PC-9 (cell line): ENCODE measurements at regions not wholly inside any gene's neighbourhood (a gene's known extent, or its start where the extent isn't known, plus 50 kb on each side); places are given as distances from the start of the nearest gene placed in this dataset.
A peak's percentile ranks its signal among the peaks of the same experiment; 100 is the strongest.

Experiments
- BruUV-seq: library from RNA; stranded (reverse); fragments of 400-500 nt; replicated peaks from 2 replicates; lab custom pipeline; 2021; lab: Mats Ljungman, UMichigan
- CTCF ChIA-PET: fragments of 300-600 bp; sonication (Branson Sonifier 250); formaldehyde crosslinking; loops from one replicate; lab custom pipeline; 2022; ENCODE audit warnings: antibody characterized with exemption; lab: Charles Lee
- POLR2A ChIA-PET: fragments of 300-600 bp; sonication (Branson Sonifier 250); formaldehyde crosslinking; loops from one replicate; lab custom pipeline; 2022; ENCODE audit warnings: antibody characterized with exemption; ENCODE audit not compliant: unreplicated experiment; lab: Charles Lee
- DNase-seq, 2 experiments: peaks; one replicate each; pipeline versions ENCODE4 v3.0.0 to v3.0.0-alpha.2; 2015 to 2022; ENCODE audit warnings: mixed read lengths in 1 of 2
- H2AFZ ChIP-seq: fragments of 200-600 bp; sonication (generic); 2 replicates; pipeline ENCODE4 v1.8.1; 2017; ENCODE audit warnings: antibody characterized with exemption
- H3F3A ChIP-seq: fragments of 200-600 bp; sonication (generic); 2 replicates; pipeline ENCODE4 v1.8.1; 2017; ENCODE audit warnings: antibody characterized with exemption, mild to moderate bottlenecking, low read depth; ENCODE audit not compliant: insufficient read depth
- H3K27ac ChIP-seq: fragments of 200-600 bp; sonication (generic); 2 replicates; pipeline ENCODE4 v1.6.1; 2016; ENCODE audit warnings: mixed run types
- H3K27me3 ChIP-seq: fragments of 200-600 bp; sonication (generic); 2 replicates; pipeline ENCODE4 v1.6.1; 2016; ENCODE audit warnings: low read depth, mixed run types; ENCODE audit not compliant: insufficient read depth
- H3K36me3 ChIP-seq: fragments of 200-600 bp; sonication (generic); 2 replicates; pipeline ENCODE4 v1.6.1; 2016; ENCODE audit warnings: low read depth, mixed run types
- H3K4me1 ChIP-seq: fragments of 200-600 bp; sonication (generic); replicated peaks from 2 replicates; pipeline ENCODE4 v1.6.1; 2016; ENCODE audit warnings: mixed run types; ENCODE audit not compliant: insufficient read depth
- H3K4me2 ChIP-seq: fragments of 200-600 bp; sonication (generic); 2 replicates; pipeline ENCODE4 v1.6.1; 2017; ENCODE audit warnings: mixed run types
- H3K4me3 ChIP-seq: fragments of 200-600 bp; sonication (generic); 2 replicates; pipeline ENCODE4 v1.6.1; 2016; ENCODE audit warnings: mixed run types
- H3K79me2 ChIP-seq: fragments of 200-600 bp; sonication (generic); 2 replicates; pipeline ENCODE4 v1.6.1; 2017; ENCODE audit warnings: low read depth, mixed run types
- H3K9me2 ChIP-seq: fragments of 200-600 bp; sonication (generic); 2 replicates; pipeline ENCODE4 v1.8.1; 2017; ENCODE audit warnings: mild to moderate bottlenecking; ENCODE audit not compliant: insufficient read depth
- H3K9me3 ChIP-seq: fragments of 200-600 bp; sonication (generic); 2 replicates; pipeline ENCODE4 v1.8.1; 2016; ENCODE audit warnings: low read depth; ENCODE audit not compliant: insufficient read depth
- H4K20me1 ChIP-seq: fragments of 200-600 bp; sonication (generic); 2 replicates; pipeline ENCODE4 v1.8.1; 2017; ENCODE audit not compliant: insufficient read depth
- EZH2 ChIP-seq: fragments of 200-600 bp; sonication (generic); IDR thresholded peaks from 2 replicates; pipeline ENCODE4 v1.8.0; 2017; ENCODE audit warnings: antibody characterized with exemption, low read depth
- intact Hi-C: fragments of 100-400 bp; cut with micrococcal nuclease; formaldehyde crosslinking; loops from one replicate; pipeline ENCODE4 v1.10.0; 2022; ENCODE audit not compliant: unreplicated experiment
- TF ChIP-seq, protein P1 (sequence below): fragments of 200-600 bp; sonication (generic); conservative IDR thresholded peaks from 2 replicates; pipeline ENCODE4 v1.6.1; 2017; ENCODE audit warnings: mixed run types, antibody characterized with exemption, mild to moderate bottlenecking, moderate library complexity

DNA sequence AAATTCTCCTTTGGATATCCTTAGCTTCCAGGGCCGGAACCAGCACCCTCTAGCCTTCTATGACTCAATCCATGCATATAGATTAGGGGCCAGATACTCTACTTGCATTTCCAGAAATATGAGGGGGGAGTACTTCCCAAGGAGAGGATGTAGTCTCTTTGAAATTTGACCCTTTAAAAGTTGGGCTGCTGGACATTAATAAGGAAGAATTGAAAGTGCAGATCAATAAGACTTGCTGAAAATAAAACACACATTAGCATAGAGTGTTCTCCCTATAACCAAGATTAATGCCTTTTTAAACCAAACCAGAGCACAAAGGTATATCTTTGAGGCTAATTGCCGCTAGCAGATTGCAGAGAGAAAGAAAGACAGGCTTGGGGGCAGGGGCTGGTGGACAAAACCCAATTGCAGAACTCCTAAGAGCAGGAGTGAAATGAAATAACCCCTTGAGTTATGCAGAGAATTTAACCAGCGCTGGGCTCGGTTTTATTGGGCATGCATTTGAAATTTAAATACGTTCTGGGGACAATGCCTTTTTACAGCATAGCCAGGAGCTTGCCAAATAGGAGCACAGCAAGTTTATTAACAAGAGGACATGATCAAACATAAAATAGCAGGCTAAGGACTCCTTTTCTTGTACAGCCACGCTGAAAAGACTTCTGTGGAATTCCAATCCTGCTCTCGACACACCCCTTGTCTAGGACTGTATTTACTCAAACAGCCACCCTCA, 108.2 kb upstream of the SALL4 start:
- Histone ChIP-seq H3F3A (peaks cover 27% of the 10 kb centered on the region; the same call in 1 of the 2 replicates), H3K79me2 (no peaks in the 10 kb centered on the region), H3K4me1 (peaks cover 34% of the 10 kb centered on the region), H3K4me3 (peak overlapping the region; percentile 39; the same call in 1 of the 2 replicates), H3K4me2 (peak overlapping the region; percentile 76), H3K27ac (peak overlapping the region; percentile 78), H3K9me3 (no peaks in the 10 kb centered on the region), H4K20me1 (no peaks in the 10 kb centered on the region), H3K36me3 (no peaks in the 10 kb centered on the region), H3K27me3 (no peaks in the 10 kb centered on the region), H3K9me2 (no peaks in the 10 kb centered on the region), H2AFZ (0 out of 2 replicates have a peak overlapping the region, but pooled peaks have one; percentile 1)
- ChIA-PET CTCF (interaction anchor here (0.6 kb wide), 1 partner anchor 48 kb away, joined by 3 read pairs; no protein-coding TSS in a partner anchor), POLR2A (interaction anchor here (0.5 to 0.7 kb wide), 2 partner anchors 24 to 99 kb away, joined by 3 to 4 read pairs; no protein-coding TSS in a partner anchor)
- peak; percentile 21 to 88 for DNase-seq
- intact Hi-C loops = no loop called here
- no TSS peak for BruUV-seq
- no peak for TF ChIP-seq EZH2
- TF ChIP-seq, protein P1, sequence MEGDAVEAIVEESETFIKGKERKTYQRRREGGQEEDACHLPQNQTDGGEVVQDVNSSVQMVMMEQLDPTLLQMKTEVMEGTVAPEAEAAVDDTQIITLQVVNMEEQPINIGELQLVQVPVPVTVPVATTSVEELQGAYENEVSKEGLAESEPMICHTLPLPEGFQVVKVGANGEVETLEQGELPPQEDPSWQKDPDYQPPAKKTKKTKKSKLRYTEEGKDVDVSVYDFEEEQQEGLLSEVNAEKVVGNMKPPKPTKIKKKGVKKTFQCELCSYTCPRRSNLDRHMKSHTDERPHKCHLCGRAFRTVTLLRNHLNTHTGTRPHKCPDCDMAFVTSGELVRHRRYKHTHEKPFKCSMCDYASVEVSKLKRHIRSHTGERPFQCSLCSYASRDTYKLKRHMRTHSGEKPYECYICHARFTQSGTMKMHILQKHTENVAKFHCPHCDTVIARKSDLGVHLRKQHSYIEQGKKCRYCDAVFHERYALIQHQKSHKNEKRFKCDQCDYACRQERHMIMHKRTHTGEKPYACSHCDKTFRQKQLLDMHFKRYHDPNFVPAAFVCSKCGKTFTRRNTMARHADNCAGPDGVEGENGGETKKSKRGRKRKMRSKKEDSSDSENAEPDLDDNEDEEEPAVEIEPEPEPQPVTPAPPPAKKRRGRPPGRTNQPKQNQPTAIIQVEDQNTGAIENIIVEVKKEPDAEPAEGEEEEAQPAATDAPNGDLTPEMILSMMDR = no peak

DNA sequence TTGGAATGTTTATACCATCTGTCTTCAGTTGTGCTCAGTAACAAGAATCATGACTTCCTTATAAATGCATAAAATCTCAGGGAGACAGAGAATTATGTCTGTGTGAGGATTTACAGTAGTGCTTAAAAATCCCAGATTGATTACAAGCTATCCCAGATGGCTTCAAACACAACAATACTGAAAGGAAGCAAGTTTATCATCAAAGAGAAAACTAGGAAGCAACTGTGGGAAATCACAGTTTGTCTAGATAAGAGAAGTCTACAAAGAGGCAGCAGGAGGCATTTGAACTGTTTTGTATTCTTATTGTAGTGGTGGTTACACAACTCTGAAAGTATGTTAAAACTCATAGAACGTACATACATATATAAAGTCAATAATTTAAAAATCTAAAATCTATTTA, 104.4 kb upstream of the SALL4 start:
- no peaks in the 10 kb centered on the region for H3K9me2 ChIP-seq
- peaks cover 48% of the 10 kb centered on the region for H3K4me1 ChIP-seq
- DNase-seq = no peak
- no peak overlapping the region for H2AFZ ChIP-seq
- intact Hi-C loops = no loop called here
- peaks cover 25% of the 10 kb centered on the region; the same call in 1 of the 2 replicates for H3F3A ChIP-seq
- ChIA-PET POLR2A (no interaction called here), CTCF (no interaction called here)
- H3K9me3 ChIP-seq = no peaks in the 10 kb centered on the region
- no TSS peak for BruUV-seq
- H3K27ac ChIP-seq = no peak overlapping the region
- no peak overlapping the region for H3K4me3 ChIP-seq
- H3K36me3 ChIP-seq = no peaks in the 10 kb centered on the region
- H3K27me3 ChIP-seq = no peaks in the 10 kb centered on the region
- H3K4me2 ChIP-seq = no peak overlapping the region
- TF ChIP-seq, protein P1 = no peak
- no peak for TF ChIP-seq EZH2
- no peaks in the 10 kb centered on the region for H3K79me2 ChIP-seq
- H4K20me1 ChIP-seq = no peaks in the 10 kb centered on the region

DNA sequence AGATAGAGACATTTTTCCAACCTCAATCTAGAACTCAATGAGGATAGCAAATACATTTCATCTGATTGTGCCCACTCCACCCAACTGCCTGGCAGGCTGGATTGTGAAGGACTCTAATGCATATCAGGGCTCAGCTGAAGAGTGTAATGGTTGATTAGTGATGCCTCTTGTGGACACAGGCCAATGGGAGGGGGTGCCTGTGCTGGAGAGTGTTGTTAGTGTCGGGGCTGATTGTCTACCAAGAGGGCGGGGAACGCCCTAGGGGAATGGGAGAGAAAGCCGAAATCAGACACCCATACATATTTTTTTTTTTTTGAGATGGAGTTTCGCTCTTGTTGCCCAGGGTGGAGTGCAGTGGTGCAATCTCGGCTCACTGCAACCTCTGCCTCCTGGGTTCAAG, 103.7 kb upstream of the SALL4 start:
- Histone ChIP-seq H3K27me3 (no peaks in the 10 kb centered on the region), H3K4me2 (no peak overlapping the region), H3K4me3 (no peak overlapping the region), H4K20me1 (no peaks in the 10 kb centered on the region), H3K36me3 (no peaks in the 10 kb centered on the region), H3K9me2 (no peaks in the 10 kb centered on the region), H3F3A (peaks cover 18% of the 10 kb centered on the region; the same call in 1 of the 2 replicates), H3K9me3 (no peaks in the 10 kb centered on the region), H2AFZ (no peak overlapping the region), H3K4me1 (peaks cover 41% of the 10 kb centered on the region), H3K27ac (no peak overlapping the region), H3K79me2 (no peaks in the 10 kb centered on the region)
- DNase-seq = no peak
- no TSS peak for BruUV-seq
- ChIA-PET CTCF (no interaction called here), POLR2A (no interaction called here)
- TF ChIP-seq, protein P1 = no peak
- TF ChIP-seq EZH2 = no peak
- intact Hi-C loops = no loop called here
